ENCODE measurements at regions not wholly inside any gene's neighbourhood (a gene's known extent, or its start where the extent isn't known, plus 50 kb on each side); places are given as distances from the start of the nearest gene placed in this dataset.
"Not testable (repeated sequence)": the region's sequence is repeated elsewhere in the genome, so short reads cannot be mapped to it uniquely, and the experiment has no call there.

DNA sequence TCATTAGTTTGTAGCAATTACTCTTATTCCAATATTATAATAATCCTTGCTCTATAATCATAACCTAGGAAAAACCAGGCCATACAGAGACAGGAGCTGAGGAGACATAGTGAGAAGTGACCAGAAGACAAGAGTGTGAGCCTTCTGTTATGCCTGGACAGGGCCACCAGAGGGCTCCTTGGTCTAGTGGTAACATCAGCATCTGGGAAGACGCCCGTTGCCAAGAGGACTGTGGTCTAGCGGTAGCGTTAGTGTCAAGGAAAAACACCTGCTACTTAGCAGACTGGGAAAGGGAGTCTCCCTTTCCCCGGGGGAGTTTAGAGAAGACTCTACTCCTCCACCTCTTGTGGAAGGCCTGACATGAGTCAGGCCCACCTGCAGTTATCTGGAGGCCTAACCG, 97.0 kb downstream of the F11 start:
- not testable (repeated sequence) for TF ChIP-seq POLR2A (IDR thresholded peaks at IDR 0.05; ENCODE audit: borderline replicate concordance, extremely low read depth, insufficient read depth, insufficient read length); ATF3 (IDR thresholded peaks at IDR 0.05); SIN3A (IDR thresholded peaks at IDR 0.05; ENCODE audit: low read depth); EGR1 (IDR thresholded peaks at IDR 0.05; ENCODE audit: low read depth); TCF7L2 (IDR thresholded peaks at IDR 0.05; ENCODE audit: borderline replicate concordance, extremely low read depth, insufficient read depth, insufficient read length); POLR2AphosphoS5 (IDR thresholded peaks at IDR 0.05; ENCODE audit: low read depth, low read length); ZNF274 (IDR thresholded peaks at IDR 0.05; ENCODE audit: low read depth, low read length)
- TF ChIP-seq CTCF (IDR thresholded peaks at IDR 0.05 in 2 of 3, conservative IDR thresholded peaks at IDR 0.05 in 1 of 3; ENCODE audit: borderline replicate concordance in 1 of 3, insufficient read depth in 1 of 3, low read depth in 2 of 3, low read length in 2 of 3), result peak in 2 of 3 experiments; percentile 18 to 27; a peak in 2 of 6 replicates

Data from HCT116 (cell line).